ENCODE measurements at regions not wholly inside any gene's neighbourhood (a gene's known extent, or its start where the extent isn't known, plus 50 kb on each side); places are given as distances from the start of the nearest gene placed in this dataset.

DNA sequence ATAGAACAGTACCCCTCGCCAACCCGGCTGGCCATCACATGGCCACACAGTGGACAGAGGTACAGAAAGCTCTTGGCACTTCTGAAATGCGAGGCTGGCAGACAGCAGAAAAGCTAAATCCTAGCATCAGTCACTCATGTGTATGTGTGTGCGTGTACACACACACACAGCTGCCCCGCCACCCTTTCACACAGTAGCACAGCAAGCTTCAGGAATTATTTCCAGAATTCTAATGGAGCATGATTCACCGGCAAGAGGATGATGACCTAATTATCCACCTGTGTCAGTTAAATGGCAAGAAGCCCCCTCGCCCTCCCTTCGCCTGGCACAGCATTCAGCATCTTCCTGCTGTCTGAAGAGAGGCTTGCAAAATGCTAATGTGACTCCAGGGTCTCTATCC is 336.0 kb downstream of the SHANK2 start:
- H3K27ac ChIP-seq (ENCODE audit: extremely low read length, insufficient read depth, low read length): no peak overlapping the region
- H3K9me3 ChIP-seq (ENCODE audit: low read length): no peaks in the 10 kb centered on the region
- in situ Hi-C loops (cut with HindIII; ENCODE audit: extremely low pct_ligation_motif_present, low pct_unique_long_range_greater_than_20kb): no loop called here
- ATAC-seq (no peak), FAIRE-seq (no peak), DNase-seq (ENCODE audit: low spot score) (no peak)
- no peak overlapping the region for H3K4me2 ChIP-seq (ENCODE audit: low read depth, low read length)
- CTCF ChIA-PET (ENCODE audit: low intra/inter-chr PET ratio, low total read pairs): no interaction called here
- no peak overlapping the region for H3K9ac ChIP-seq (ENCODE audit: insufficient read depth, low read depth, low read length)
- H3K36me3 ChIP-seq (replicated peaks in 1 of 2; ENCODE audit: control insufficient read depth in 1 of 2, insufficient read depth in 2 of 2, low read length in 2 of 2): peaks cover 3 to 15% of the 10 kb centered on the region in 2 experiments
- no peak overlapping the region for H2AFZ ChIP-seq (ENCODE audit: low read length)
- TF ChIP-seq HDAC1 (CRISPR knock-in tag; IDR thresholded peaks at IDR 0.05) (no peak), ZNF616 (CRISPR knock-in tag; IDR thresholded peaks at IDR 0.05; ENCODE audit: low read depth) (no peak), ZNF350 (CRISPR knock-in tag; IDR thresholded peaks at IDR 0.05; ENCODE audit: borderline replicate concordance, low read depth) (no peak), ZNF776 (CRISPR knock-in tag; IDR thresholded peaks at IDR 0.05) (no peak), ZNF513 (CRISPR knock-in tag; conservative IDR thresholded peaks at IDR 0.05) (no peak), ZNF713 (CRISPR knock-in tag; IDR thresholded peaks at IDR 0.05) (no peak)
- POLR2A ChIA-PET: no interaction called here
- peaks cover 21% of the 10 kb centered on the region for H4K20me1 ChIP-seq (ENCODE audit: insufficient read depth, low read length)
- BruUV-seq (replicated peaks): no TSS peak
- WGBS (ENCODE audit: low lambda C conversion rate): 94% methylated on average over 7 of the region's 8 CpGs
- no peaks in the 10 kb centered on the region for H3K79me2 ChIP-seq (ENCODE audit: insufficient read depth, low read length)
- no peak overlapping the region for H3K4me3 ChIP-seq (replicated peaks in 1 of 3; ENCODE audit: insufficient read depth in 1 of 3, low read depth in 2 of 3, low read length in 3 of 3)
- intact Hi-C loops (cut with micrococcal nuclease; ENCODE audit: unreplicated experiment): no loop called here
- H3K4me1 ChIP-seq (ENCODE audit: insufficient read depth, low read length): no peaks in the 10 kb centered on the region
- no peaks in the 10 kb centered on the region for H3K27me3 ChIP-seq (ENCODE audit: control insufficient read depth in 1 of 2, insufficient read depth in 2 of 2, low read length in 2 of 2)

- H3K9me3 ChIP-seq (ENCODE audit: low read length): peaks cover 9% of the 10 kb centered on the region
- H4K20me1 ChIP-seq (ENCODE audit: insufficient read depth, low read length): peaks cover 21% of the 10 kb centered on the region
- CTCF ChIA-PET (ENCODE audit: low intra/inter-chr PET ratio, low total read pairs): no interaction called here
- H3K36me3 ChIP-seq (replicated peaks in 1 of 2; ENCODE audit: control insufficient read depth in 1 of 2, insufficient read depth in 2 of 2, low read length in 2 of 2): peaks cover 3 to 15% of the 10 kb centered on the region in 2 experiments
- no peak overlapping the region for H2AFZ ChIP-seq (ENCODE audit: low read length)
- ATAC-seq (no peak), FAIRE-seq (no peak), DNase-seq (ENCODE audit: low spot score) (no peak)
- BruUV-seq (replicated peaks): no TSS peak
- POLR2A ChIA-PET: no interaction called here
- H3K9ac ChIP-seq (ENCODE audit: insufficient read depth, low read depth, low read length): no peak overlapping the region
- in situ Hi-C loops (cut with HindIII; ENCODE audit: extremely low pct_ligation_motif_present, low pct_unique_long_range_greater_than_20kb) (no loop called here), intact Hi-C loops (cut with micrococcal nuclease; ENCODE audit: unreplicated experiment) (no loop called here)
- no peak overlapping the region for H3K4me2 ChIP-seq (ENCODE audit: low read depth, low read length)
- 84% methylated on average over 7 of the region's 7 CpGs for WGBS (ENCODE audit: low lambda C conversion rate)
- H3K4me3 ChIP-seq (replicated peaks in 1 of 3; ENCODE audit: insufficient read depth in 1 of 3, low read depth in 2 of 3, low read length in 3 of 3): no peak overlapping the region
- H3K27ac ChIP-seq (ENCODE audit: extremely low read length, insufficient read depth, low read length): no peak overlapping the region
- H3K27me3 ChIP-seq (ENCODE audit: control insufficient read depth in 1 of 2, insufficient read depth in 2 of 2, low read length in 2 of 2): no peaks in the 10 kb centered on the region
- no peaks in the 10 kb centered on the region for H3K79me2 ChIP-seq (ENCODE audit: insufficient read depth, low read length)
- no peaks in the 10 kb centered on the region for H3K4me1 ChIP-seq (ENCODE audit: insufficient read depth, low read length)
- no peak for TF ChIP-seq GLI4 (CRISPR knock-in tag; IDR thresholded peaks at IDR 0.05; ENCODE audit: borderline replicate concordance)
- TF ChIP-seq, protein P1, sequence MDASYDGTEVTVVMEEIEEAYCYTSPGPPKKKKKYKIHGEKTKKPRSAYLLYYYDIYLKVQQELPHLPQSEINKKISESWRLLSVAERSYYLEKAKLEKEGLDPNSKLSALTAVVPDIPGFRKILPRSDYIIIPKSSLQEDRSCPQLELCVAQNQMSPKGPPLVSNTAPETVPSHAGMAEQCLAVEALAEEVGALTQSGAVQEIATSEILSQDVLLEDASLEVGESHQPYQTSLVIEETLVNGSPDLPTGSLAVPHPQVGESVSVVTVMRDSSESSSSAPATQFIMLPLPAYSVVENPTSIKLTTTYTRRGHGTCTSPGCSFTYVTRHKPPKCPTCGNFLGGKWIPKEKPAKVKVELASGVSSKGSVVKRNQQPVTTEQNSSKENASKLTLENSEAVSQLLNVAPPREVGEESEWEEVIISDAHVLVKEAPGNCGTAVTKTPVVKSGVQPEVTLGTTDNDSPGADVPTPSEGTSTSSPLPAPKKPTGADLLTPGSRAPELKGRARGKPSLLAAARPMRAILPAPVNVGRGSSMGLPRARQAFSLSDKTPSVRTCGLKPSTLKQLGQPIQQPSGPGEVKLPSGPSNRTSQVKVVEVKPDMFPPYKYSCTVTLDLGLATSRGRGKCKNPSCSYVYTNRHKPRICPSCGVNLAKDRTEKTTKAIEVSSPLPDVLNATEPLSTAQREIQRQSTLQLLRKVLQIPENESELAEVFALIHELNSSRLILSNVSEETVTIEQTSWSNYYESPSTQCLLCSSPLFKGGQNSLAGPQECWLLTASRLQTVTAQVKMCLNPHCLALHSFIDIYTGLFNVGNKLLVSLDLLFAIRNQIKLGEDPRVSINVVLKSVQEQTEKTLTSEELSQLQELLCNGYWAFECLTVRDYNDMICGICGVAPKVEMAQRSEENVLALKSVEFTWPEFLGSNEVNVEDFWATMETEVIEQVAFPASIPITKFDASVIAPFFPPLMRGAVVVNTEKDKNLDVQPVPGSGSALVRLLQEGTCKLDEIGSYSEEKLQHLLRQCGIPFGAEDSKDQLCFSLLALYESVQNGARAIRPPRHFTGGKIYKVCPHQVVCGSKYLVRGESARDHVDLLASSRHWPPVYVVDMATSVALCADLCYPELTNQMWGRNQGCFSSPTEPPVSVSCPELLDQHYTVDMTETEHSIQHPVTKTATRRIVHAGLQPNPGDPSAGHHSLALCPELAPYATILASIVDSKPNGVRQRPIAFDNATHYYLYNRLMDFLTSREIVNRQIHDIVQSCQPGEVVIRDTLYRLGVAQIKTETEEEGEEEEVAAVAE (CRISPR knock-in tag; IDR thresholded peaks at IDR 0.05; ENCODE audit: borderline replicate concordance): no peak
- TF ChIP-seq MTA3 (CRISPR knock-in tag; IDR thresholded peaks at IDR 0.05): no peak
- TF ChIP-seq BORCS8-MEF2B (CRISPR knock-in tag; IDR thresholded peaks at IDR 0.05): no peak
- no peak for TF ChIP-seq ZBTB46 (CRISPR knock-in tag; IDR thresholded peaks at IDR 0.05; ENCODE audit: borderline replicate concordance)
- TF ChIP-seq ETV5 (CRISPR knock-in tag; IDR thresholded peaks at IDR 0.05; ENCODE audit: borderline replicate concordance): no peak
Measured at GRCh38 chr11:70918242-70918641, 334.1 kb downstream of the SHANK2 start.
